Calu3 (cell line): ENCODE measurements at regions not wholly inside any gene's neighbourhood (a gene's known extent, or its start where the extent isn't known, plus 50 kb on each side); places are given as distances from the start of the nearest gene placed in this dataset.
"Not testable (repeated sequence)": the region's sequence is repeated elsewhere in the genome, so short reads cannot be mapped to it uniquely, and the experiment has no call there.

ENCODE experiments used
- BruUV-seq: library from RNA; stranded (reverse); fragments of 400-500 nt; replicated peaks from 2 replicates; lab custom pipeline; 2021; lab: Mats Ljungman, UMichigan
- CTCF ChIA-PET: fragments of 300-600 bp; sonication (Branson Sonifier 250); formaldehyde crosslinking; loops from one replicate; lab custom pipeline; 2022; ENCODE audit warnings: antibody characterized with exemption; lab: Charles Lee
- DNase-seq: peaks from one replicate; pipeline ENCODE4 v3.0.0; 2022
- H3K27ac Mint-ChIP-seq: one replicate; pipeline ENCODE4 v1.8.0; 2022; ENCODE audit warnings: mixed read lengths; ENCODE audit not compliant: unreplicated experiment
- H3K27me3 Mint-ChIP-seq: one replicate; pipeline ENCODE4 v1.8.0; 2022; ENCODE audit warnings: mixed read lengths; ENCODE audit not compliant: unreplicated experiment
- H3K36me3 Mint-ChIP-seq: one replicate; pipeline ENCODE4 v1.8.0; 2022; ENCODE audit warnings: mild to moderate bottlenecking, moderate library complexity, mixed read lengths; ENCODE audit not compliant: insufficient read depth, unreplicated experiment
- H3K4me1 Mint-ChIP-seq: one replicate; pipeline ENCODE4 v1.8.0; 2022; ENCODE audit warnings: mild to moderate bottlenecking, low read depth, mixed read lengths; ENCODE audit not compliant: unreplicated experiment
- H3K4me3 Mint-ChIP-seq: one replicate; pipeline ENCODE4 v1.8.0; 2022; ENCODE audit warnings: mild to moderate bottlenecking, low read depth, moderate library complexity, mixed read lengths; ENCODE audit not compliant: unreplicated experiment
- H3K9me3 Mint-ChIP-seq: one replicate; pipeline ENCODE4 v1.8.0; 2022; ENCODE audit warnings: low read depth, mixed read lengths; ENCODE audit not compliant: unreplicated experiment
- intact Hi-C: fragments of 100-400 bp; cut with micrococcal nuclease; formaldehyde crosslinking; loops from one replicate; pipeline ENCODE4 v1.10.0; 2022; ENCODE audit not compliant: unreplicated experiment
- TF ChIP-seq, protein P1 (sequence below): fragments of 200-600 bp; IDR thresholded peaks from one replicate; pipeline ENCODE4 v1.8.0; 2022; ENCODE audit warnings: antibody characterized with exemption; ENCODE audit not compliant: unreplicated experiment

GRCh38 chrX:144042271-144042670 lies 158.4 kb downstream of the UBE2NL start:
- no TSS peak for BruUV-seq
- H3K9me3 Mint-ChIP-seq, result peaks cover 15% of the 10 kb centered on the region
- H3K27ac Mint-ChIP-seq, result no peak overlapping the region
- H3K36me3 Mint-ChIP-seq, result no peaks in the 10 kb centered on the region
- no peaks in the 10 kb centered on the region for H3K27me3 Mint-ChIP-seq
- TF ChIP-seq, protein P1, sequence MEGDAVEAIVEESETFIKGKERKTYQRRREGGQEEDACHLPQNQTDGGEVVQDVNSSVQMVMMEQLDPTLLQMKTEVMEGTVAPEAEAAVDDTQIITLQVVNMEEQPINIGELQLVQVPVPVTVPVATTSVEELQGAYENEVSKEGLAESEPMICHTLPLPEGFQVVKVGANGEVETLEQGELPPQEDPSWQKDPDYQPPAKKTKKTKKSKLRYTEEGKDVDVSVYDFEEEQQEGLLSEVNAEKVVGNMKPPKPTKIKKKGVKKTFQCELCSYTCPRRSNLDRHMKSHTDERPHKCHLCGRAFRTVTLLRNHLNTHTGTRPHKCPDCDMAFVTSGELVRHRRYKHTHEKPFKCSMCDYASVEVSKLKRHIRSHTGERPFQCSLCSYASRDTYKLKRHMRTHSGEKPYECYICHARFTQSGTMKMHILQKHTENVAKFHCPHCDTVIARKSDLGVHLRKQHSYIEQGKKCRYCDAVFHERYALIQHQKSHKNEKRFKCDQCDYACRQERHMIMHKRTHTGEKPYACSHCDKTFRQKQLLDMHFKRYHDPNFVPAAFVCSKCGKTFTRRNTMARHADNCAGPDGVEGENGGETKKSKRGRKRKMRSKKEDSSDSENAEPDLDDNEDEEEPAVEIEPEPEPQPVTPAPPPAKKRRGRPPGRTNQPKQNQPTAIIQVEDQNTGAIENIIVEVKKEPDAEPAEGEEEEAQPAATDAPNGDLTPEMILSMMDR, result no peak
- CTCF ChIA-PET, result no interaction called here
- H3K4me3 Mint-ChIP-seq, result no peak overlapping the region
- H3K4me1 Mint-ChIP-seq, result no peaks in the 10 kb centered on the region
- intact Hi-C loops, result no loop called here
- DNase-seq, result no peak

DNA sequence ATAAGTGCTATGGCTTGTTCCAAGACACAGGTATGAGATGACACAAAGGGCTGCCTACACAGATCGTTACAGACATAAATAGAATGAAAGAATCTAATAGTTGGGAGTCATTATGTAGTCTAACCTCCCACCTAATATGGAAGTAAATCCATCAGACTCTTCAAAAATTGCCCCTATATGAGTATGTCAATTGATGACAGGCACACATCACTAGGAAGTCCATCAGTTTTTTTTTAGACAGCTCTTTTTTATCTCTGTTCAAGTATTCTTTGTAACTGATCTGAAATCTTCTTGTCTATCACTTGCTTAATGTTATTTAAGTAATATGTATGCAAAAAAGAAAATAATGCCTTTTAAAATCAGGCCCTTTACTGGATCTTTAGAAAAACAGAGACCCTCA lies 191.6 kb downstream of the UBE2NL start:
- H3K4me1 Mint-ChIP-seq, result no peaks in the 10 kb centered on the region
- BruUV-seq, result no TSS peak

GRCh38 chrX:144082237-144082636 lies 198.4 kb downstream of the UBE2NL start:
- H3K4me1 Mint-ChIP-seq, intact Hi-C loops, H3K4me3 Mint-ChIP-seq, H3K9me3 Mint-ChIP-seq, H3K36me3 Mint-ChIP-seq, H3K27ac Mint-ChIP-seq, CTCF ChIA-PET, H3K27me3 Mint-ChIP-seq, BruUV-seq: not testable (repeated sequence)
- peak; percentile 6 for DNase-seq

More for the DNA sequence above, 191.6 kb downstream of the UBE2NL start:
- Mint-ChIP-seq H3K9me3 (peaks cover 19% of the 10 kb centered on the region), H3K27ac (no peak overlapping the region), H3K4me3 (no peak overlapping the region), H3K36me3 (no peaks in the 10 kb centered on the region), H3K27me3 (no peaks in the 10 kb centered on the region)
- TF ChIP-seq, protein P1, result no peak
- no peak for DNase-seq
- CTCF ChIA-PET, result no interaction called here
- intact Hi-C loops, result no loop called here

GRCh38 chrX:144089674-144090073 lies 205.8 kb downstream of the UBE2NL start:
- H3K27me3 Mint-ChIP-seq, H3K9me3 Mint-ChIP-seq, intact Hi-C loops, H3K27ac Mint-ChIP-seq, H3K36me3 Mint-ChIP-seq, H3K4me1 Mint-ChIP-seq, BruUV-seq, DNase-seq, CTCF ChIA-PET, H3K4me3 Mint-ChIP-seq: not testable (repeated sequence)

DNA sequence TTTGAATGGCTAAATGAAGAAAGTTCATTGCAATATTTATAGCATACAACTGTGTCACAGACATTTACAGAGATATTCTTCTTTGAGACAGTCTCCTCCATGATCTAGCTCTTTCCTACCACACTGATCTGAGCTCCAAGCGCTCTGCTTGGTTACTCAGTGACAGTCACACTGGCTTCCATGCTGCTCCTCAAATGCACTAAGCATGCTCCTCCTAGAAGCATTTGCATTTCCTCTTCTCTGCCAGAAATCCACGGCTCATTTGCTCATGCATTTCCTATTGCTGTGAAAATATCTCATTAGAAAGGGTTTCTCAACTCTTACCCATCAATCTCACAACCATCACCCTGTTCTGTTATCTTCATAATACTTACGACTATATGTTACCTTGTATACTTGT lies 208.2 kb downstream of the UBE2NL start:
- H3K4me3 Mint-ChIP-seq, CTCF ChIA-PET, H3K27me3 Mint-ChIP-seq, H3K27ac Mint-ChIP-seq, intact Hi-C loops, DNase-seq, H3K9me3 Mint-ChIP-seq, H3K36me3 Mint-ChIP-seq, H3K4me1 Mint-ChIP-seq, BruUV-seq: not testable (repeated sequence)

GRCh38 chrX:144119490-144119889 lies 235.6 kb downstream of the UBE2NL start:
- H3K4me1 Mint-ChIP-seq, H3K36me3 Mint-ChIP-seq, BruUV-seq, CTCF ChIA-PET, H3K4me3 Mint-ChIP-seq, H3K9me3 Mint-ChIP-seq, DNase-seq, H3K27me3 Mint-ChIP-seq, intact Hi-C loops, H3K27ac Mint-ChIP-seq: not testable (repeated sequence)

DNA sequence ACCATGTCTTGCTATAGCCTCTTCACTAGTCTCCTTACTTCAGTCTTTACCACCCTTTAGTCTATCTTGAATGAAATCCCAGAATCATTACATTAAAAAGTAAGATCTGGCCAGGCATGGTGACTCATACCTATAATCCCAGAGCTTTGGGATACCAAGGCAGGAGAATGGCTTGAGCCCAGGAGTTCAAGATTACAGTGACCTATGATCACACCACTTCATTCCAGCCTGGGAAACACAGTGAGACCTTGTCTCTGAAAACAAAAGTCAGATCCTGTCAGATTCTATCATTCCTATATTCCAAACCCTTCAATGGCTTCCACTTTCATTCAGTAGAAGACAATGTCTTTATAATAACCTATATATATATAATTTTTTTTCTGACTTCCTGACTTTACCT lies 237.7 kb downstream of the UBE2NL start:
- CTCF ChIA-PET, result not testable (repeated sequence)

GRCh38 chrX:144127570-144128169 lies 243.8 kb downstream of the UBE2NL start:
- DNase-seq, CTCF ChIA-PET, H3K27ac Mint-ChIP-seq, H3K36me3 Mint-ChIP-seq, H3K4me1 Mint-ChIP-seq, H3K9me3 Mint-ChIP-seq, intact Hi-C loops, H3K4me3 Mint-ChIP-seq, H3K27me3 Mint-ChIP-seq, BruUV-seq: not testable (repeated sequence)

More for the DNA sequence above, 237.7 kb downstream of the UBE2NL start:
- H3K27me3 Mint-ChIP-seq, H3K9me3 Mint-ChIP-seq, BruUV-seq, H3K4me1 Mint-ChIP-seq, H3K4me3 Mint-ChIP-seq, intact Hi-C loops, DNase-seq, H3K27ac Mint-ChIP-seq, H3K36me3 Mint-ChIP-seq: not testable (repeated sequence)

DNA sequence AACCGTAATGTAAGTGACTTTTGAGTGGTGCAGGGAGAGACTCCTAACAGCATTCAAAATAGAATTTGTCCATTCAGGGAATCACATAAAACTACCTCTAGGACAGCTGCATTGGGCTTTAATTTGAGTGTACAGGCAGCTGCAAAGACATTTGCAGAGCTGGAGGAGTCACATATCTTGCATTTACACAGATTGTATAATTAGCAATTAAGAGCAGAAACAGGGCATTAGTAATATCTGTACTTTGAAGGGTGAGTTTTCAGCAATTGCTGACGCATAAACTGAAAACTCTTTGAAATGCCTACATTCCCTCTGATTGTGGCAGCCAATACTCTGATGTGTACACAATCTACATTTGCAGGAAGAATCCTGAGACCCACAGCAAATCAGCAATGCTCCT lies 245.6 kb downstream of the UBE2NL start:
- CTCF ChIA-PET, H3K4me1 Mint-ChIP-seq, H3K27me3 Mint-ChIP-seq, DNase-seq, H3K36me3 Mint-ChIP-seq, H3K27ac Mint-ChIP-seq, intact Hi-C loops, BruUV-seq, H3K4me3 Mint-ChIP-seq, H3K9me3 Mint-ChIP-seq: not testable (repeated sequence)
